WTC11 (cell line): ENCODE measurements at regions not wholly inside any gene's neighbourhood (a gene's known extent, or its start where the extent isn't known, plus 50 kb on each side); places are given as distances from the start of the nearest gene placed in this dataset.

ENCODE experiments used
- ATAC-seq: fragments of 200-7000 bp; cut with Tn5 transposase; 2 replicates; pipeline ENCODE4 v1.10.0; 2021; ENCODE audit warnings: mild to moderate bottlenecking, moderate library complexity
- CTCF ChIA-PET: fragments of 300-600 bp; sonication (Branson Sonifier 250); formaldehyde crosslinking; loops from one replicate; lab custom pipeline; 2021; ENCODE audit warnings: antibody characterized with exemption; lab: Charles Lee
- POLR2A ChIA-PET: fragments of 350-600 bp; sonication (Branson Sonifier 250); formaldehyde crosslinking; loops from one replicate; lab custom pipeline; 2021; ENCODE audit warnings: antibody characterized with exemption; lab: Charles Lee
- DNase-seq: peaks from one replicate; pipeline ENCODE4 v3.0.0; 2021; ENCODE audit warnings: low spot score
- H3K27ac Mint-ChIP-seq: 2 replicates; pipeline ENCODE4 v1.8.0; 2021; ENCODE audit warnings: mixed read lengths
- H3K27me3 Mint-ChIP-seq: 2 replicates; pipeline ENCODE4 v1.8.0; 2021; ENCODE audit warnings: low read depth, mild to moderate bottlenecking, moderate library complexity, mixed read lengths
- H3K36me3 Mint-ChIP-seq: 2 replicates; pipeline ENCODE4 v1.8.0; 2021; ENCODE audit warnings: mixed read lengths
- H3K4me1 Mint-ChIP-seq: 2 replicates; pipeline ENCODE4 v1.8.0; 2022; ENCODE audit warnings: mixed read lengths
- H3K4me3 Mint-ChIP-seq: 2 replicates; pipeline ENCODE4 v1.8.0; 2021; ENCODE audit warnings: mild to moderate bottlenecking, moderate library complexity, mixed read lengths
- H3K9me3 Mint-ChIP-seq: 2 replicates; pipeline ENCODE4 v1.8.0; 2021; ENCODE audit warnings: mixed read lengths
- ARID4B ChIP-seq: sonication (generic); formaldehyde crosslinking; IDR thresholded peaks from 2 replicates; pipeline ENCODE4 v1.8.0; 2023; ENCODE audit warnings: missing genetic modification reagents, mild to moderate bottlenecking, borderline replicate concordance
- ATF1 ChIP-seq: sonication (generic); formaldehyde crosslinking; IDR thresholded peaks from 2 replicates; pipeline ENCODE4 v1.8.1; 2023; ENCODE audit warnings: mild to moderate bottlenecking, moderate library complexity, missing genetic modification reagents
- ATF6 ChIP-seq: sonication (generic); formaldehyde crosslinking; IDR thresholded peaks from 2 replicates; pipeline ENCODE4 v1.8.1; 2023; ENCODE audit warnings: mild to moderate bottlenecking, missing genetic modification reagents
- FOXP4 ChIP-seq: sonication (generic); formaldehyde crosslinking; IDR thresholded peaks from 2 replicates; pipeline ENCODE4 v1.8.0; 2022; ENCODE audit warnings: mild to moderate bottlenecking, missing genetic modification reagents
- SP1 ChIP-seq: sonication (generic); formaldehyde crosslinking; conservative IDR thresholded peaks from 2 replicates; pipeline ENCODE4 v1.8.1; 2022; ENCODE audit warnings: missing genetic modification reagents
- TEAD1 ChIP-seq: sonication (generic); formaldehyde crosslinking; IDR thresholded peaks from 2 replicates; pipeline ENCODE4 v1.8.0; 2022; ENCODE audit warnings: mild to moderate bottlenecking, missing genetic modification reagents
- TEAD4 ChIP-seq: sonication (generic); formaldehyde crosslinking; IDR thresholded peaks from 2 replicates; pipeline ENCODE4 v1.8.0; 2022; ENCODE audit warnings: mild to moderate bottlenecking, missing genetic modification reagents
- USF2 ChIP-seq: sonication (generic); formaldehyde crosslinking; IDR thresholded peaks from 2 replicates; pipeline ENCODE4 v1.8.1; 2023; ENCODE audit warnings: mild to moderate bottlenecking, missing genetic modification reagents, moderate library complexity
- ZMAT4 ChIP-seq: fragments of 250-450 bp; sonication (Bioruptor Pico); IDR thresholded peaks from 2 replicates; pipeline ENCODE4 v1.9.0; 2021; ENCODE audit warnings: mild to moderate bottlenecking
- ZNF281 ChIP-seq: sonication (generic); formaldehyde crosslinking; IDR thresholded peaks from 2 replicates; pipeline ENCODE4 v1.8.0; 2023; ENCODE audit warnings: mild to moderate bottlenecking, missing genetic modification reagents
- ZNF317 ChIP-seq: sonication (generic); formaldehyde crosslinking; IDR thresholded peaks from 2 replicates; pipeline ENCODE4 v1.8.1; 2023; ENCODE audit warnings: low read depth, mild to moderate bottlenecking, moderate library complexity, missing genetic modification reagents, borderline replicate concordance
- ZNF396 ChIP-seq: fragments of 250-450 bp; sonication (Bioruptor Pico); IDR thresholded peaks from 2 replicates; pipeline ENCODE4 v1.8.0; 2021; ENCODE audit warnings: mild to moderate bottlenecking, moderate library complexity, borderline replicate concordance

GRCh38 chr2:84214455-84214854 is 244.6 kb downstream of the SUCLG1 start:
- no peak for TF ChIP-seq ATF1 (CRISPR knock-in tag)
- no peak for TF ChIP-seq ZNF396 (CRISPR knock-in tag)
- TF ChIP-seq ATF6 (CRISPR knock-in tag), result no peak
- TF ChIP-seq ZNF317 (CRISPR knock-in tag), result no peak
- TF ChIP-seq SP1, result no peak
- Mint-ChIP-seq H3K27ac (no peak overlapping the region), H3K4me3 (no peak overlapping the region), H3K4me1 (peaks cover 17% of the 10 kb centered on the region), H3K27me3 (no peaks in the 10 kb centered on the region; the same call in 1 of the 2 replicates), H3K9me3 (no peaks in the 10 kb centered on the region), H3K36me3 (no peaks in the 10 kb centered on the region)
- ATAC-seq, result peak; percentile 72
- CTCF ChIA-PET, result no interaction called here
- DNase-seq, result no peak
- POLR2A ChIA-PET, result no interaction called here

- no peak for DNase-seq
- no peak for TF ChIP-seq TEAD1 (CRISPR knock-in tag)
- TF ChIP-seq ZNF396 (CRISPR knock-in tag), result no peak
- TF ChIP-seq USF2, result no peak
- no peak for TF ChIP-seq ZMAT4
- TF ChIP-seq TEAD4 (CRISPR knock-in tag), result no peak
- TF ChIP-seq ZNF281 (CRISPR knock-in tag), result no peak
- TF ChIP-seq FOXP4 (CRISPR knock-in tag), result no peak
- no peak for TF ChIP-seq ARID4B (CRISPR knock-in tag)
- no peak for ATAC-seq
- peaks cover 9% of the 10 kb centered on the region for H3K4me1 Mint-ChIP-seq
- no peak overlapping the region for H3K27ac Mint-ChIP-seq
- no peaks in the 10 kb centered on the region; the same call in 1 of the 2 replicates for H3K27me3 Mint-ChIP-seq
- CTCF ChIA-PET, result no interaction called here
- POLR2A ChIA-PET, result no interaction called here
- no peaks in the 10 kb centered on the region for H3K36me3 Mint-ChIP-seq
- H3K4me3 Mint-ChIP-seq, result no peak overlapping the region
- no peaks in the 10 kb centered on the region for H3K9me3 Mint-ChIP-seq
Observed at GRCh38 chr2:84212611-84213314, 246.3 kb downstream of the SUCLG1 start.
